ENCODE measurements at regions not wholly inside any gene's neighbourhood (a gene's known extent, or its start where the extent isn't known, plus 50 kb on each side); places are given as distances from the start of the nearest gene placed in this dataset.
"Not testable (repeated sequence)": the region's sequence is repeated elsewhere in the genome, so short reads cannot be mapped to it uniquely, and the experiment has no call there.

- in situ Hi-C loops (cut with HindIII; ENCODE audit: low pct_unique_long_range_greater_than_20kb, low sequenced_read_pairs); DNase-seq (ENCODE audit: low read depth in 1 of 2, low spot score in 1 of 2): not testable (repeated sequence)
Observed at GRCh38 chr19:34620134-34620533, 56.8 kb downstream of the SCGB2B2 start.

DNA sequence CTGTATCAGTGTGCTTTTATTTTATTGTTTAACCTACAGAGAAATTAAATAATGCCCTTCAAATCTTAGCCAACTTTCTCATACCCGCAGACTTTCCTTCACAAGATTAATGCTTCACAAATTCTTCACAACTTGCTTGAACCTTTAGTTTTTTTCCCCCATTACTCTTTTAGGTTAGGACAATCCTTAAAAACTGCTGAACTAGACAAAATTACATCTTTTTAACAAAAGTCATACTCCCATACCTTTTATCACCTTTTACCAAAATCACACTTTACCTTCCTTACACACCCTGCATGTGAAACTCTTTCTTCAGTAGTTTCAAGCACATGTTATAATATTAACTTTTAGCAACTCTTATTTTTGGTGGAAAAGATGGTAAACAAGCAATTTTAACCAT, 58.5 kb downstream of the SCGB2B2 start:
- in situ Hi-C loops (cut with HindIII; ENCODE audit: low pct_unique_long_range_greater_than_20kb, low sequenced_read_pairs), result no loop called here
- DNase-seq (ENCODE audit: low read depth in 1 of 2, low spot score in 1 of 2), result no peak
- TF ChIP-seq JUND (IDR thresholded peaks at IDR 0.05; ENCODE audit: low read depth), result no peak

GRCh38 chr19:34617996-34618395, 59.0 kb downstream of the SCGB2B2 start:
- in situ Hi-C loops (cut with HindIII; ENCODE audit: low pct_unique_long_range_greater_than_20kb, low sequenced_read_pairs); DNase-seq (ENCODE audit: low read depth in 1 of 2, low spot score in 1 of 2): not testable (repeated sequence)

GRCh38 chr19:34603003-34603402, 74.0 kb downstream of the SCGB2B2 start:
- in situ Hi-C loops (cut with HindIII; ENCODE audit: low pct_unique_long_range_greater_than_20kb, low sequenced_read_pairs), result no loop called here
- no peak for DNase-seq (ENCODE audit: low read depth in 1 of 2, low spot score in 1 of 2)
- TF ChIP-seq JUND (IDR thresholded peaks at IDR 0.05; ENCODE audit: low read depth), result no peak

GRCh38 chr19:34601071-34601470, 75.9 kb downstream of the SCGB2B2 start:
- DNase-seq (ENCODE audit: low read depth in 1 of 2, low spot score in 1 of 2), result no peak
- no peak for TF ChIP-seq JUND (IDR thresholded peaks at IDR 0.05; ENCODE audit: low read depth)
- in situ Hi-C loops (cut with HindIII; ENCODE audit: low pct_unique_long_range_greater_than_20kb, low sequenced_read_pairs), result no loop called here

GRCh38 chr19:34600366-34600765, 76.6 kb downstream of the SCGB2B2 start:
- no peak for TF ChIP-seq JUND (IDR thresholded peaks at IDR 0.05; ENCODE audit: low read depth)
- in situ Hi-C loops (cut with HindIII; ENCODE audit: low pct_unique_long_range_greater_than_20kb, low sequenced_read_pairs), result no loop called here
- DNase-seq (ENCODE audit: low read depth in 1 of 2, low spot score in 1 of 2), result no peak

GRCh38 chr19:34598217-34599155, 78.5 kb downstream of the SCGB2B2 start:
- no peak for DNase-seq (ENCODE audit: low read depth in 1 of 2, low spot score in 1 of 2)
- in situ Hi-C loops (cut with HindIII; ENCODE audit: low pct_unique_long_range_greater_than_20kb, low sequenced_read_pairs), result no loop called here
- TF ChIP-seq JUND (IDR thresholded peaks at IDR 0.05; ENCODE audit: low read depth), result no peak

- no peak for TF ChIP-seq JUND (IDR thresholded peaks at IDR 0.05; ENCODE audit: low read depth)
- DNase-seq (ENCODE audit: low read depth in 1 of 2, low spot score in 1 of 2), result no peak
- in situ Hi-C loops (cut with HindIII; ENCODE audit: low pct_unique_long_range_greater_than_20kb, low sequenced_read_pairs), result no loop called here
Observed at GRCh38 chr19:34597596-34597995, 79.4 kb downstream of the SCGB2B2 start.

GRCh38 chr19:34596989-34597388, 80.0 kb downstream of the SCGB2B2 start:
- in situ Hi-C loops (cut with HindIII; ENCODE audit: low pct_unique_long_range_greater_than_20kb, low sequenced_read_pairs), result no loop called here
- no peak for DNase-seq (ENCODE audit: low read depth in 1 of 2, low spot score in 1 of 2)
- no peak for TF ChIP-seq JUND (IDR thresholded peaks at IDR 0.05; ENCODE audit: low read depth)

DNA sequence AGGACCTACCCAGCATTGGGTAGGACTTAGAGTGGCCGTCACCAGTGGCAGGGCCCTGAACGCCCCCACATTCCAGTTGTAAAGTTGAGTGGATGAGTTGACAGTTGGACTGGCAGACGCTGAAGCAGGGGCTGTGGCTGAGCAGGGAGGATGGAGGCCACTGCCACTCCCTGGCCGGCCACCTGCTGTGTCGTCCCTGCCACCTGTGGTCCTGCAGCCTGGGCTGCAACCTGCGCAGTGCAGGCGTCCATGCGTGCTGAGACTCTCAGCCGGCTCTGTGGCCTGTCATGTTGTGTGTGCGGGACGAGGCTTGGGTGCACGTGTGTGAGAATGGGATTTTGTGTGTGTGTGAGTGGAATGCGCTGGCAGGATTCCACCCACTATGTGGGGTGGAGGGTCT, 80.8 kb downstream of the SCGB2B2 start:
- no peak for DNase-seq (ENCODE audit: low read depth in 1 of 2, low spot score in 1 of 2)
- no peak for TF ChIP-seq JUND (IDR thresholded peaks at IDR 0.05; ENCODE audit: low read depth)
- in situ Hi-C loops (cut with HindIII; ENCODE audit: low pct_unique_long_range_greater_than_20kb, low sequenced_read_pairs), result no loop called here

DNA sequence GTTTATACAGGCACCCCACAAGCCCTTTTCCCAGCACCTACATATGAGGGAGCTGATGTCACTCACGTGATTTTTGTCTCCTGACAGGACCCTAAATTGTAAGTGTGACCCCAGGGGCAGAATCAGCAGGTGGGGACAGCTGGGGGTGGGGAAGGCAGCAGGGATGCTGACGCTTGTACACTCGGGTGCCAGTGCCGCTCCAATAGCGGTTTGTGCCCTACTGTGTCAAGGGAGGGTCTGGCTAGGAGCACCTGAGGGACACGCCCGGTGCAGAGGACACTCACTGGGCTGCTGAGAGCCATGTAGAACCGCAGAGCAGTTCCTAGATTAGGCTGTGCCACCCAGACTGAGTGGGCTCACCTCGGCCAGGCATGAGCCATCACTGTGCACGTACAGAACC, 81.3 kb downstream of the SCGB2B2 start:
- DNase-seq (ENCODE audit: low read depth in 1 of 2, low spot score in 1 of 2), result no peak
- no peak for TF ChIP-seq JUND (IDR thresholded peaks at IDR 0.05; ENCODE audit: low read depth)
- in situ Hi-C loops (cut with HindIII; ENCODE audit: low pct_unique_long_range_greater_than_20kb, low sequenced_read_pairs), result no loop called here

DNA sequence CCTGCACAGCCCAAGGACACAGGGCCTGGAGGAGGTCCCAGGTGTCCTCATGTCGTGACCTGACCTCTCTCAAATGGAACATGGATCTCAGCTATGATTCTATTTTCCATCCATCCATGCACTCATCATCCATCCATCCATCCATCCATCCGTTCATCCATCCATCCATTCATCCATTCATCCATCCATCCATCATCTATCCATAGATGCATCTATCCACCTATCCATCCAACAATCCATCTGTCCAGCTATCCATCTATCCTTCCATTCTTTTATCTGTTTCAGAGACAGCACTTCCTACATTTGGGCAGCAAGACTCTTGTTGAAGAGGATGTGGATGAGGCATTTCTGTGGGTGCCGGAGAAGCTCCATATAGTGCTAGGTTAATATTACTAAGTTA, 86.7 kb downstream of the SCGB2B2 start:
- TF ChIP-seq JUND (IDR thresholded peaks at IDR 0.05; ENCODE audit: low read depth), result no peak
- in situ Hi-C loops (cut with HindIII; ENCODE audit: low pct_unique_long_range_greater_than_20kb, low sequenced_read_pairs), result no loop called here
- DNase-seq (ENCODE audit: low read depth in 1 of 2, low spot score in 1 of 2), result no peak

DNA sequence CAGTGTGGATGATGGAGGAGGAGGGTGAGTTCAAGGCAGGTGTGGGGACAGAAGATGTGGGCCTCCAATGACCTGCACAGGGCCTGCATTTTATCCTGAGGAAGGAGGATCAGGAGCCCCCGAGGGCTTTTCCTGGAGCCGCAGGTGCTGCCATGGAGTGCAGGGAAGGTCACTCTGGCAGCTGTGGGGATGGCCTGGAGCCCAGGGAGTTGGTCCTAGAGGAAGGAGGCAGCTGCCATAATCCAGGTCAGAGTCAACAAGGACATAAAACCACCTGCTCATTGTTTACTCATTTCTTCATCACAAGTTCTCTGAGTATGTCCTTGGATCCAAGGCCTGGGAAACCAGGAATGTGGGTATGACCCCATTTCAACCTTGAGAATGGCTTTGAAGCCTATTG, 87.2 kb downstream of the SCGB2B2 start:
- no peak for DNase-seq (ENCODE audit: low read depth in 1 of 2, low spot score in 1 of 2)
- TF ChIP-seq JUND (IDR thresholded peaks at IDR 0.05; ENCODE audit: low read depth), result no peak

GRCh38 chr19:34588846-34589245, 88.1 kb downstream of the SCGB2B2 start:
- no peak for DNase-seq (ENCODE audit: low read depth in 1 of 2, low spot score in 1 of 2)
- no peak for TF ChIP-seq JUND (IDR thresholded peaks at IDR 0.05; ENCODE audit: low read depth)
- in situ Hi-C loops (cut with HindIII; ENCODE audit: low pct_unique_long_range_greater_than_20kb, low sequenced_read_pairs), result no loop called here

More for the DNA sequence above, 87.2 kb downstream of the SCGB2B2 start:
- in situ Hi-C loops (cut with HindIII; ENCODE audit: low pct_unique_long_range_greater_than_20kb, low sequenced_read_pairs), result no loop called here

All from T47D (cell line).